Upper lobe of right lung (tissue), 1 donor: ENCODE measurements at regions not wholly inside any gene's neighbourhood (a gene's known extent, or its start where the extent isn't known, plus 50 kb on each side); places are given as distances from the start of the nearest gene placed in this dataset.

ENCODE experiments used
- ATAC-seq: fragments of 200-7000 bp; cut with Tn5 transposase; one replicate; pipeline ENCODE4 v1.9.1; 2020; ENCODE audit warnings: mild to moderate bottlenecking, moderate library complexity
- DNase-seq: peaks from one replicate; pipeline ENCODE4 v3.0.0-alpha.2; 2020
- H3K27ac ChIP-seq: fragments of 200-600 bp; one replicate; pipeline ENCODE4 v1.8.0; 2022
- H3K27me3 ChIP-seq: fragments of 200-600 bp; one replicate; pipeline ENCODE4 v1.8.0; 2022; ENCODE audit warnings: mild to moderate bottlenecking
- H3K36me3 ChIP-seq: fragments of 200-600 bp; one replicate; pipeline ENCODE4 v1.8.0; 2022
- H3K4me1 ChIP-seq: fragments of 200-600 bp; one replicate; pipeline ENCODE4 v1.8.0; 2022
- H3K4me3 ChIP-seq: fragments of 200-600 bp; one replicate; pipeline ENCODE4 v1.8.0; 2022; ENCODE audit warnings: mild to moderate bottlenecking
- H3K9me3 ChIP-seq: fragments of 200-600 bp; one replicate; pipeline ENCODE4 v1.8.0; 2022
- intact Hi-C: fragments of 100-400 bp; cut with DNase I; formaldehyde crosslinking; loops from one replicate; pipeline ENCODE4 v1.11.0; 2022
- TF ChIP-seq, protein P1 (sequence below): fragments of 200-600 bp; IDR thresholded peaks from one replicate; pipeline ENCODE4 v1.8.0; 2022; ENCODE audit warnings: antibody characterized with exemption
- donor health status: DM: no; HTN: yes; CAD: no; lungs with severe emphysema.

DNA sequence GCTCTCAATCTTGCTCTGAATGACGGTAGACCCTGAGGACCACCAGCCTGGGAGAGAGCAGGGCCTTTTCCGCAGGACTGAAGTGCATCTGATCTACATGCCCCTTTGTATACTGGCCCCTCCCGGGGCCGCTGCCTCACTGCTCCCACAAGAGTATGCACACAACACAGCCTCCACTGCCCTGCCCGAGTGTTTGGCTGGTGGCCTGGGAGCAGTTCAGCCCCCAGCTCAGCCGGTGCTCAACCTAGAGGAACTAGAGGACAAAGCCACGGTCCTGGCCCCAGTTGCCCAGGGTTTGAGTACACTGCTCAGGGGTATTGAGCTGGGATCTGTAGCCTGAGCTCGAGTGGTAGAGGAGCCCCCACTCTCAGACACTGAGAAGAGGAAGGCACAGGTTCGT lies 118.9 kb upstream of the CAB39 start:
- H3K27me3 ChIP-seq, result no peaks in the 10 kb centered on the region
- ATAC-seq (peak; percentile 13), DNase-seq (no peak)
- H3K36me3 ChIP-seq, result no peaks in the 10 kb centered on the region
- H3K27ac ChIP-seq, result no peak overlapping the region
- no peak overlapping the region for H3K4me3 ChIP-seq
- intact Hi-C loops, result no loop called here
- TF ChIP-seq, protein P1, sequence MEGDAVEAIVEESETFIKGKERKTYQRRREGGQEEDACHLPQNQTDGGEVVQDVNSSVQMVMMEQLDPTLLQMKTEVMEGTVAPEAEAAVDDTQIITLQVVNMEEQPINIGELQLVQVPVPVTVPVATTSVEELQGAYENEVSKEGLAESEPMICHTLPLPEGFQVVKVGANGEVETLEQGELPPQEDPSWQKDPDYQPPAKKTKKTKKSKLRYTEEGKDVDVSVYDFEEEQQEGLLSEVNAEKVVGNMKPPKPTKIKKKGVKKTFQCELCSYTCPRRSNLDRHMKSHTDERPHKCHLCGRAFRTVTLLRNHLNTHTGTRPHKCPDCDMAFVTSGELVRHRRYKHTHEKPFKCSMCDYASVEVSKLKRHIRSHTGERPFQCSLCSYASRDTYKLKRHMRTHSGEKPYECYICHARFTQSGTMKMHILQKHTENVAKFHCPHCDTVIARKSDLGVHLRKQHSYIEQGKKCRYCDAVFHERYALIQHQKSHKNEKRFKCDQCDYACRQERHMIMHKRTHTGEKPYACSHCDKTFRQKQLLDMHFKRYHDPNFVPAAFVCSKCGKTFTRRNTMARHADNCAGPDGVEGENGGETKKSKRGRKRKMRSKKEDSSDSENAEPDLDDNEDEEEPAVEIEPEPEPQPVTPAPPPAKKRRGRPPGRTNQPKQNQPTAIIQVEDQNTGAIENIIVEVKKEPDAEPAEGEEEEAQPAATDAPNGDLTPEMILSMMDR, result no peak
- H3K4me1 ChIP-seq, result no peaks in the 10 kb centered on the region
- no peaks in the 10 kb centered on the region for H3K9me3 ChIP-seq

DNA sequence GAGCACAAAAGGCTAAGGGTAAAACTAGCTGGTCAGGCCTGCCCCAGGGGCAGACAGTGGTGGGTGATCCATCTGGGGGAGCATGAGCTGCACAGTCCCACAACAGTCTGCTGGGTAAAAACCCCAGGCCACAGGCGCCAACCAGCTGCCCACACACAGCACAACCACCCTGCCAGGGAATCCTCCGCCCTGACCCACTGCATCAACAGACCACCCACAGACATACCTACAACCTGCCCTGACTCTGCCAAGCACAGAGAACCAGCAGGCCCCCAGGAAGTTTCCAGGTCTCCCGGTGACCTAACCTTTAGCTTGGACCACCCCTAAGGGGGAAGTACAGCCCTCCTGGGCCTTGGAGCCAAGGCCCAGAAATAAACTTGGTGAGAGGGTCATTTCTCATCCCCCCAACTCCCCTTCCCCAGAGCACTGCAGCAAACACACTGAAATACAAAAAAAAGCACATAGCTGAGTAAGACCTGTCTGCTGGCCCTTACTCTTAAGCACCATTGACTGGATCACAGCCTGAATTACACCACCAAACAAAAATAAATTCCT lies 118.3 kb upstream of the CAB39 start:
- no peak for DNase-seq
- Histone ChIP-seq H3K4me1 (no peaks in the 10 kb centered on the region), H3K27ac (no peak overlapping the region), H3K27me3 (no peaks in the 10 kb centered on the region), H3K36me3 (no peaks in the 10 kb centered on the region), H3K4me3 (no peak overlapping the region), H3K9me3 (no peaks in the 10 kb centered on the region)
- intact Hi-C loops, result no loop called here
- no peak for ATAC-seq
- TF ChIP-seq, protein P1, result no peak

DNA sequence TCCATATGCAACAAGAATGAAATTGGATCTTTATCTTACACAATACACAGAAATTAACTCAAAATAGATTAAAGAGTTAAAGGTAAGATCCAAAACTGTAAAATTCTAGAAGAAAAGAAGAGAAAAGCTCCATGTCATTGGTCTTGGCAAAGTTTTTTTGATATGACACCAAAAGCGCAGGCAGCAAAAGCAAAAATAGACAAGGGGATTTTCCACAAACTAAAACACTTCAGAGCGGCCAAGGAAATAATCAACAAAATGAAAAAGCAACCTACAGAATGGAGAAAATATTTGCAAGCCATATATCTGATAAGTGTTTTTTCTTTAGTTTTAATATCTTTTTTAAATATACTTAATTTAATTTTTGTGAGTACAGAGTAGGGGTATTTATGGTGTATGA lies 112.8 kb upstream of the CAB39 start:
- Histone ChIP-seq H3K36me3 (no peaks in the 10 kb centered on the region), H3K27ac (no peak overlapping the region), H3K9me3 (no peaks in the 10 kb centered on the region), H3K4me3 (no peak overlapping the region), H3K27me3 (no peaks in the 10 kb centered on the region), H3K4me1 (peaks cover 7% of the 10 kb centered on the region)
- intact Hi-C loops, result no loop called here
- DNase-seq (no peak), ATAC-seq (no peak)
- TF ChIP-seq, protein P1, result no peak

DNA sequence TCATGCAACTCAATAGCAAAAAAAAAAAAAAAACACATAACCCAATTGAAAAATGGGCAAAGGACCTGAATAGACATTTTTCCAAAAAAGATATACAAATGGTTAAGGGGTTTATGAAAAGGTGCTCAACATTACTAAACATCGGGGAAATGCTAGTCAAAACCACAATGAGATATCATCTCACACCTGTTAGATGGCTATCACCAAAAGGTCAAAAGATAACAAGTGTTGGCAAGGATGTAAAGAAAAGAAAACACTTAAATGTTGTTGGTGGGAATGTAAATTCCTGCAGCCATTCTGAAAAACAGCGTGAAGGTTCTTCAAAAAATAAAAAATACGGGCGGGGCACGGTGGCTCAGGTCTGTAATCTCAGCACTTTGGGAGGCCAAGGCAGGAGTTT lies 112.4 kb upstream of the CAB39 start:
- ATAC-seq (no peak), DNase-seq (no peak)
- H3K27ac ChIP-seq, result no peak overlapping the region
- no peaks in the 10 kb centered on the region for H3K27me3 ChIP-seq
- H3K9me3 ChIP-seq, result no peaks in the 10 kb centered on the region
- TF ChIP-seq, protein P1, result no peak
- intact Hi-C loops, result no loop called here
- H3K4me1 ChIP-seq, result peaks cover 7% of the 10 kb centered on the region
- no peak overlapping the region for H3K4me3 ChIP-seq
- H3K36me3 ChIP-seq, result no peaks in the 10 kb centered on the region

DNA sequence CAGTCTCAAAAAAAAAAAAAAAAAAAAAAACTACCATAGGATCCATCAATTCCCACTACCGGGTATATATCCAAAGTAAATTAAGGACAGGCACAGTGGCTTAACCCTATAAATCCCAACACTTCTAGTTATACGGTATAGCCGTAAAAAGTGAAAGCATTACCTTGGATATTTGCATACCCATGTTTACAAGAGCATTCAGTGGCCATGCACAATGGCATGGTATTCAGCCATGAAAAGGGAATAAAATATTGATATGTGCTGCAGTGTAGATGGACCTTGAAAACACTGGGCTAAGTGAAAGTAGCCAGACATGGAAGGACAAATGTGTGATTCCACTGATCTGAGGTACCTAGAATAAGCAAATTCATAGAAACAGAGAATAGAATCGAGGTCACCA lies 111.8 kb upstream of the CAB39 start:
- H3K27me3 ChIP-seq, result no peaks in the 10 kb centered on the region
- H3K27ac ChIP-seq, result no peak overlapping the region
- no peaks in the 10 kb centered on the region for H3K36me3 ChIP-seq
- no peak for ATAC-seq
- no peak overlapping the region for H3K4me3 ChIP-seq
- TF ChIP-seq, protein P1, result no peak
- peaks cover 7% of the 10 kb centered on the region for H3K4me1 ChIP-seq
- no peak for DNase-seq
- H3K9me3 ChIP-seq, result no peaks in the 10 kb centered on the region
- intact Hi-C loops, result no loop called here

DNA sequence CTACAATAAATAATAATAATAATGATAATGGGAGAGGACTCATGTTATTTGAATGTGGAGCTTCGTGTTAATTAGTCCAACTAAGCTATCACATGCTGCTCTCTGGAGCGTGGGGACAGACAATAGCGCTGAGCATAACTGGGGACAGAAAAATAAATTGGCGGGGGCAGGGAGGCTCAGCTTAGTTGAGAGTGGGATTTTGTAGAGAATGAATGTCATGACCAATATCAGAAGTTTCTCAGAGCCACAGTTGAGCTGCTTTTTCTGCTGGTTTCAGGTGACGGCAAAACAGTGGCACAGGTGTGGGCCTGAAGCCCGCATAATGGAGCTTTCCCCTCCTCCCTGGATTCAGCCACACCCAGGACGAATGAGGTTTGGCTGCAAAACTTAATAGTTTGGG lies 111.1 kb upstream of the CAB39 start:
- DNase-seq (no peak), ATAC-seq (no peak)
- Histone ChIP-seq H3K4me3 (no peak overlapping the region), H3K9me3 (no peaks in the 10 kb centered on the region), H3K27me3 (no peaks in the 10 kb centered on the region), H3K36me3 (no peaks in the 10 kb centered on the region), H3K4me1 (peaks cover 7% of the 10 kb centered on the region), H3K27ac (no peak overlapping the region)
- intact Hi-C loops, result no loop called here
- TF ChIP-seq, protein P1, result no peak
